ENCODE measurements at regions not wholly inside any gene's neighbourhood (a gene's known extent, or its start where the extent isn't known, plus 50 kb on each side); places are given as distances from the start of the nearest gene placed in this dataset.

GRCh38 chr10:83633547-83633946 is 505.8 kb upstream of the GHITM start:
- Histone ChIP-seq H3K36me3 (ENCODE audit: control insufficient read depth, insufficient read depth, low read length) (no peaks in the 10 kb centered on the region), H3K4me3 (replicated peaks; ENCODE audit: low read depth, low read length) (no peak overlapping the region), H3K27me3 (replicated peaks; ENCODE audit: control insufficient read depth, insufficient read depth, low read length) (no peaks in the 10 kb centered on the region)
- DNase-seq (ENCODE audit: extremely low read depth, insufficient read length): no peak
- TF ChIP-seq CTCF (IDR thresholded peaks at IDR 0.05; ENCODE audit: insufficient read depth, low read length, poor library complexity, severe bottlenecking): no peak

GRCh38 chr10:83636826-83637225 is 502.5 kb upstream of the GHITM start:
- Histone ChIP-seq H3K27me3 (replicated peaks; ENCODE audit: control insufficient read depth, insufficient read depth, low read length) (no peaks in the 10 kb centered on the region), H3K4me3 (replicated peaks; ENCODE audit: low read depth, low read length) (no peak overlapping the region), H3K36me3 (ENCODE audit: control insufficient read depth, insufficient read depth, low read length) (no peaks in the 10 kb centered on the region)
- DNase-seq (ENCODE audit: extremely low read depth, insufficient read length): no peak
- TF ChIP-seq CTCF (IDR thresholded peaks at IDR 0.05; ENCODE audit: insufficient read depth, low read length, poor library complexity, severe bottlenecking): no peak

- no peak for TF ChIP-seq CTCF (IDR thresholded peaks at IDR 0.05; ENCODE audit: insufficient read depth, low read length, poor library complexity, severe bottlenecking)
- no peak for DNase-seq (ENCODE audit: extremely low read depth, insufficient read length)
- H3K36me3 ChIP-seq (ENCODE audit: control insufficient read depth, insufficient read depth, low read length): no peaks in the 10 kb centered on the region
Measured at GRCh38 chr10:83647526-83647925, 491.8 kb upstream of the GHITM start.

GRCh38 chr10:83648201-83648600 is 491.1 kb upstream of the GHITM start:
- no peak for DNase-seq (ENCODE audit: extremely low read depth, insufficient read length)

More at GRCh38 chr10:83647526-83647925, 491.8 kb upstream of the GHITM start:
- no peak overlapping the region for H3K4me3 ChIP-seq (replicated peaks; ENCODE audit: low read depth, low read length)
- H3K27me3 ChIP-seq (replicated peaks; ENCODE audit: control insufficient read depth, insufficient read depth, low read length): no peaks in the 10 kb centered on the region

GRCh38 chr10:83649471-83649870 is 489.8 kb upstream of the GHITM start:
- no peak for DNase-seq (ENCODE audit: extremely low read depth, insufficient read length)
- Histone ChIP-seq H3K27me3 (replicated peaks; ENCODE audit: control insufficient read depth, insufficient read depth, low read length) (no peaks in the 10 kb centered on the region), H3K36me3 (ENCODE audit: control insufficient read depth, insufficient read depth, low read length) (no peaks in the 10 kb centered on the region), H3K4me3 (replicated peaks; ENCODE audit: low read depth, low read length) (no peak overlapping the region)
- TF ChIP-seq CTCF (IDR thresholded peaks at IDR 0.05; ENCODE audit: insufficient read depth, low read length, poor library complexity, severe bottlenecking): no peak

More at GRCh38 chr10:83648201-83648600, 491.1 kb upstream of the GHITM start:
- TF ChIP-seq CTCF (IDR thresholded peaks at IDR 0.05; ENCODE audit: insufficient read depth, low read length, poor library complexity, severe bottlenecking): no peak
- H3K36me3 ChIP-seq (ENCODE audit: control insufficient read depth, insufficient read depth, low read length): no peaks in the 10 kb centered on the region
- H3K27me3 ChIP-seq (replicated peaks; ENCODE audit: control insufficient read depth, insufficient read depth, low read length): no peaks in the 10 kb centered on the region
- H3K4me3 ChIP-seq (replicated peaks; ENCODE audit: low read depth, low read length): no peak overlapping the region

GRCh38 chr10:83654689-83655088 is 484.6 kb upstream of the GHITM start:
- Histone ChIP-seq H3K27me3 (replicated peaks; ENCODE audit: control insufficient read depth, insufficient read depth, low read length) (no peaks in the 10 kb centered on the region), H3K4me3 (replicated peaks; ENCODE audit: low read depth, low read length) (no peak overlapping the region), H3K36me3 (ENCODE audit: control insufficient read depth, insufficient read depth, low read length) (no peaks in the 10 kb centered on the region)
- no peak for DNase-seq (ENCODE audit: extremely low read depth, insufficient read length)
- TF ChIP-seq CTCF (IDR thresholded peaks at IDR 0.05; ENCODE audit: insufficient read depth, low read length, poor library complexity, severe bottlenecking): no peak

Measured in GM06990 (cell line).